HG03045 (cell line): ENCODE measurements at regions not wholly inside any gene's neighbourhood (a gene's known extent, or its start where the extent isn't known, plus 50 kb on each side); places are given as distances from the start of the nearest gene placed in this dataset.
"Not testable (repeated sequence)": the region's sequence is repeated elsewhere in the genome, so short reads cannot be mapped to it uniquely, and the experiment has no call there.

Experiments used
- ATAC-seq: cut with Tn5 transposase; IDR thresholded peaks from one replicate; pipeline ENCODE4 v1.9.1; 2021; ENCODE audit warnings: mild to moderate bottlenecking, moderate library complexity; ENCODE audit not compliant: unreplicated experiment

- no peak for ATAC-seq
Measured at GRCh38 chr3:95710684-95711083, 1103.7 kb upstream of the EPHA6 start.

DNA sequence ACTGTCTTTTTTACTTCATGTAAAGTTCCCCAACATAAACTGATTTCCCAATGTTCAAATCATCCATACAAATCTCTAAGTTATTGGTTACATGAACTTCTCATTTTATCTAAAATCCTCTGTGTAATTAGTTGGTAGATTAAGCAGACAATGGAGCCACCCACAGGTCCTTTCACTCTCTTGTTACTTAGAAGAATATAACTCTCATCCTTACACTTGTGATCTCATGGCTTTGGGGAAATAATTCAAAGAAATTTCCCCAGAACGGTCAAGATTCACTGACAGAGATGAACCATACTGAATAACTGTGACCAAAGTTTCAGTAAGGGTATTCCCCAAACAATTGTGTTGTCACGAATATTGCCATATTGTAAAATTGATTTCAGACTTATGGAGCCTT is 1102.6 kb upstream of the EPHA6 start:
- no peak for ATAC-seq

DNA sequence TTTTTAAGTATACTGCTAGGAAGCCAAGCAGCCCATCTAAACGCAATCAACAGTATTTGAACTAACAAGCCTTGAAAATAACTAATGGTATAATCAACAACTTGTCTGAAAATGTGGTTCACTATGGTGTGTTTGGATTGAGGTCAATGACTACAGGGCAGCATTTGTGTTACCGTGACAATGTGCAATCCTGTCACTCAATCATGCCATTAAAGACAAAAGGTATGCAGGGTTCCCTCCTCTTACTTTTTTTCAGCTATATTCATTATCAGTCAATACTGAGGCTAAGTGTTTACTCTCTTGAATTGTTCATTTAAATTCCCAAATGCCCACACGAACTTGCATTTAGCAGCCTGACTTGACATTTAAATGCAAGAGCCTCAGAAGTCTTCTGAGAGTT is 1099.3 kb upstream of the EPHA6 start:
- no peak for ATAC-seq

DNA sequence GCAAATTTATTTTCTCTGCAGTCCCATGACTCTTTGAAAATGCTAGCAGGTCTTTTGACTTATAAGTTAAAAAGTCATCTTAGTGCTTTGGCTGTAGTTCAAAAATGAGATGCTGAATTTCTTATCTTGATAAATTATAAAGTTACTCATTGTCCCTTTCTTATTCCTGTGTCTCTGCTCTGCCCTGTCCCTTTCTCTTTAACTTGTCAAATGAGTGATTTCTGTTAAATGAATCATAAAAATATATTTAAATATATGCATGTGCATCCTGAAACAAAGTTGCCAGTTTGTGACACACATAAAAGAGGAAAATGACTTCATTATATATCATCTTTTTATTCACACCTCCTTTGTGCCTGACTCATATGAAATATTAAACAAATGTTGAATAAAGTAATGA is 1097.3 kb upstream of the EPHA6 start:
- no peak for ATAC-seq

DNA sequence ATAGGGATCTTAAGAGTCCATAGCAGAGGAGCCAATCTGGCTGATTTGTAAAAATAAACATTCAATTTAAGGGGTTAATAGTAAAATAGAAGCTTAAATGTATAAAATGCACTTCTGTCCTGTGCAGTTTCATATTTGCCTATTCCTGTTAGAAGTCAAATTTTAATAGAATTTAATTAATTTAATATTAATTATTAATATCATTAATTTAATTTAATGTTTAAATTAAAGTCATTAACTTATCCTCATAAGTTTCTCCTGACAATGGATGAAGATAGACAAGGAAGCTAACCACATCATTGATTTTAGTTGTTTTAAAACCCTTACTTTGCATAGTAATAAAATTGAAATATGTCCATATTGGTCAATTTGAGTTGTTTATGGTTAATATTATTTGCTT is 1096.2 kb upstream of the EPHA6 start:
- ATAC-seq = no peak

GRCh38 chr3:95719481-95719880 is 1094.9 kb upstream of the EPHA6 start:
- no peak for ATAC-seq

GRCh38 chr3:95721938-95722337 is 1092.5 kb upstream of the EPHA6 start:
- ATAC-seq = peak; percentile 59

- ATAC-seq = no peak
Measured at GRCh38 chr3:95725770-95726169, 1088.6 kb upstream of the EPHA6 start.

DNA sequence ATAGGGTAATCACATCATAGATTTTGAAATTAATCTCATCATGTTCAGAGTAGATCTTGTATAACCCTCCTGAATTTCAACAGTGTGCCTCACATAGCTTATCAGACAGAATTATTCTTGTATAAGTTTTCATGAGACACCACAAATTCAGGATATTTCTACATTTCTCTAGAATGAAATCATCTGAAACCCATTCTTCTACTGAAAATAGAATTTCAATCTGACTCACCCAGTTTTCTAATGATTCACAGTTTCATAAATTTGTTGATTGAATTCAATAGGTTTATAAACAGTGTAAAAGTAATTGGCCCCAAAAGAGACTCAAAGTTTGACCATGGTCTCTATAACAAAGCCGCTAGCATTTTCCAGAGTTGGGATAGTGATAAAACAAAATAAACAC is 1082.6 kb upstream of the EPHA6 start:
- ATAC-seq = no peak

DNA sequence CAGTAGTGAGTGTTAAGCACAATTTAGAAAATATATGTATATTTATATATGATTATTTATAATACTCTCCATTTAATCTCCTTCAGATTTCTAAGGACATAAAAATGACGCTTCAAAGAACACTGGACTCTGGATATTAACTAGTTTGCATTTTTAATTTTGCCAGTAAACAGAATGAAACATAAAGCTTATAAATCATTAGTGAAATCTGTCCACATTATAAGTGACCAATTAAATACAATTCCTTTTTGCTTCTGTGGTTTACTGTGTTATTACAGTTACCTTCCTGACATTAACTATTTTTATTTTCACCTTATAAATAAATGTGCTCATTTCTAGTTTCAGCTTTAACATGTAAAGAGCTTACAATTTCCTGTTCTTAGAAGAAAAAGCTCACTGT is 1081.1 kb upstream of the EPHA6 start:
- no peak for ATAC-seq

GRCh38 chr3:95738045-95738444 is 1076.3 kb upstream of the EPHA6 start:
- no peak for ATAC-seq

DNA sequence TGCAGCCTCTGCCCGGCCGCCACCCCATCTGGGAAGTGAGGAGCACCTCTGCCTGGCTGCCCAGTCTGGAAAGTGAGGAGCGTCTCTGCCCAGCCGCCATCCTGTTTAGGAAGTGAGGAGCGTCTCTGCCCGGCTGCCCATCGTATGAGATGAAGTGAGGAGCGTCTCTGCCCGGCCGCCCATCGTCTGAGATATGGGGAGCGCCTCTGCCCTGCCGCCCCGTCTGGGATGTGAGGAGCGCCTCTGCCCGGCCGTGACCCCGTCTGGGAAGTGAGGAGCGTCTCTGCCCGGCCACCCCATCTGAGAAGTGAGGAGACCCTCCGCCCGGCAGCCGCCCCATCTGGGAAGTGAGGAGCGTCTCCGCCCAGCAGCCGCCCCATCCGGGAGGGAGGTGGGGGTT is 1069.5 kb upstream of the EPHA6 start:
- not testable (repeated sequence) for ATAC-seq

DNA sequence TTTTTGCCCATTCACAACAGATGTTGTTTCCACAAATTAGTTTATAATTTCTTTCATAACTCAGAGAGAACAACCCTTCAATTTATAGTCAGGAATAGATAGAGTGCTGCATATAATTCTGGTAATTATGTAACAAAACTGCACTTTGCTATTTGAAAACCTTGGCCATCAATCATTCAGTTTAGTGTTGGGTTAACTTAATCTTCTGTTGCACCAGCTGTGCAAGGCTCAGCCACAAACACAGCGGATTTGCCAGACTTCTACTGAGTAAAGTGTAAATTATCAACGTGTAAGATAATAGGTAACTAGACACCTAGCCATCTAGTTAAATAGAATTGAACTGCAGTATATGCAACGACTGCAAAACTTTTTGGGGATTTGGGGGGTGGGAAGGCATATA is 1064.3 kb upstream of the EPHA6 start:
- ATAC-seq = no peak

- ATAC-seq = no peak
Measured at GRCh38 chr3:95751509-95751908, 1062.9 kb upstream of the EPHA6 start.

DNA sequence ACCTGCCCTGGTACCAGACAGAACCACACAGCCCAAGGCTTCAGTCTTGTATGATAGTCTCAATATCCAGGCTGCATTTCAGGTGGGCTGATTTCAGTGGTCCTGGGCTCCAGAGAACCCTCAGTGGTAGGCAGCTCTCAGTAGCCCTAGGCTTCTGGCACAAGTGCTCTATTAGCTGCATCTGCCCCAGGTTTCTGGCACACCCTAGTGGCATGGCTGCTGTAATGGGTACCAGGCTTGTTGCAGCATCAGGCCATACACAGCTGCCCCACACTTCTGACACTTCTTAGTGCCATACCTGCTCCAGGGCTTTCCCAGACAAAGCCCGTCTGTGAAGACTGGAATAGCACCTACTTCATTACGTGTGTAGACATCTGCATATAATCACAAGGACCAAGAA is 1062.2 kb upstream of the EPHA6 start:
- no peak for ATAC-seq

DNA sequence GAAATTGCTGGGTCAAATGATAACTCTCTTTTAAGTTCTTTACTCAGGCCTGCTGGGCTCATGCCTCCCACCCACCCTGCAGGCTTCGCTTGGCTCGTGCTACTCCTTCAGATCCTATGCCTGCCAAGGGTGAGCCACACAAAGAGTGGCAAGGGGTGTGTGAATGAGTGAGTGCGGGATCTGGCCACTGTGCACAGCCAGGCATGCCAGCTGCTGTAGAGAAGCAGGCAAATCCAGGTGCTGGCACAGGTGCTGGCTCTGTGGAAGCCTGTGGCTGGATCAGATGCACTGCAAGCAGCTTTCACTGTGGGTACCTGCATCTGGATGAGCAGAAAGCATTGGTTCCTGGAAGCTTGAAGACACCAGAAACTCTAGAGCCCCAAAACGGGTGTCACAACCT is 1055.7 kb upstream of the EPHA6 start:
- ATAC-seq = no peak

- no peak for ATAC-seq
Measured at GRCh38 chr3:95759614-95760301, 1054.6 kb upstream of the EPHA6 start.

DNA sequence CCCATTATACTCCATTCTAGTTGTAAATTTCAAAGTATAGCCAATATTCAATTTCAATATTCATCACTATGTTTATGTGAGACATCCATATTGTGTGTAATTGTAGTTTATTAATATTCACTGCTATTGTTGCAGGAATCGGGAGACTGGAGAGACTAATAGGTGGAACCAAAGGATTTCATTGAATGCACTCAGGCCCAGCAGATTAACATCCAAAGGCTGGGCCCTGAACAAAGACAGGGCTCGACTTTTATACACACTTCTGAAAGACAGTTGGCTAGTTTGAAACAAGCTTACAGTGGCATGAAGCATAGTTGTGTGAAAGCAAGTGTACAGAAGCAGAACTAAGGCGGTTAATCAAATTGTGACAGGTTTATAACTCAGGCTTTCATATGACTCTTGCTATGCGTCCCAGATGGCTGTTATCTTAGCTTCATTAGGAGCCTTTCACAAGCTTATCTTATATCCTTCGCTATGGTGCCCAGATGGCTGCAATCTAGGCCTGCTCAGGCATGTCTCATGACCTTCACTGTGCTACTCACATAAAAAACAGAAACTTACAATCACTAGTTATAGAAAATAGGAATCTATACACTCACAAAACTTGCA is 1038.8 kb upstream of the EPHA6 start:
- no peak for ATAC-seq

- ATAC-seq = no peak
Measured at GRCh38 chr3:95781598-95781997, 1032.8 kb upstream of the EPHA6 start.

- ATAC-seq = no peak
Measured at GRCh38 chr3:95789111-95789510, 1025.3 kb upstream of the EPHA6 start.

DNA sequence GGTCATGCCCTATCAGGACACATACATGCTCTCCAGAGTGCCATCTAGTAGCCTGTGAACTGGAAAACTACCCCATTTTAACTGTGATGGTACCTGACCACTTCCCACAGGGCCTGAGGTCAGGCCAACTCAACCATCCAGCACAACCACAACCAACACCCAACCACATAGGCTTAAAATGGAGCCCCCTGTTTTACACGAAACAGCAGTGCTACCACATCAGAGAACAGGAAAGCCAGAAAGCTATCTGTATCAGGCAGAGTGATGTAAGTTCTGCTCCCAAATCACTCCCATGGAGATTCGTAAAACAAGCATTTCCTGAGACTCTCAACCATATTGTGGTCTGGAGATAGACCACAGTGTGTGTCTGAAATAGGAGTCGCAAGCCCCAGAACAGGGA is 1017.3 kb upstream of the EPHA6 start:
- ATAC-seq = no peak

DNA sequence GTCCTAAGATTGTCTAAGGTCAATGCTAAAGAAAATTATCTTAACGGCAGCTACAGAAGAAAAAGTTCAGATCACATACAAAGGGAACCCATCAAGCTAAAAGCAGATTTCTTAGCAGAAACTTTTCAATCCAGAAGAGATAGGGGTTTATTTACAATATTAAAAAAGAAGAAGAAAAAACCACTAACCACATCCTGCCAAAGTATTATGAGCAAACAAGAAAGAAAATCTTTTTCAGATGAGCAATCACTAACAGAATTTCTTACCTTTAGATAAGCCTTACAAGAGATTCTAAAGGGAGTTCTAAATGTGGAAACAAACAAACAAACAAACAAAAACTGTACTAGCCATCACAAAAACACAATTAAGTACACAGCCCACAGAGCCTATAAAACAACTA is 1015.8 kb upstream of the EPHA6 start:
- no peak for ATAC-seq

DNA sequence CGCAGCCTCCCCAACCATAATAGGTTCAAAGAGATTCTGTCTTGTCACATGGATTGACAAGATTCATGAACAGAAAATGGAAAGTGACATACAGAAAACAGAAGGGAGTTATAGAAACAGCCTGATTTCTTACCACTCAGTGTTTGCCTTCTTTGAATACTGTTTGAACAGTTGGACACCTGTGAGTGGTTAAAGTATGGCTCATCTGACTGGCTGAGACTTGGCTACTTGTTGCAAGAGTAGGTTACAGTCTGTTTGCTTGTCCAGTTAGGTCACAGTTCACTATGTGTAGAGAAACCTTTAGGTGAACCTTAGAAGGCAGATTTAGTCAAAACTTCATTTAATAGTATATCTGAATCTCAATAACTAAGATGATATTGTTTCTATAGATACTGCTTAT is 1003.9 kb upstream of the EPHA6 start:
- ATAC-seq = no peak
